ENCODE measurements at regions not wholly inside any gene's neighbourhood (a gene's known extent, or its start where the extent isn't known, plus 50 kb on each side); places are given as distances from the start of the nearest gene placed in this dataset.

- no peak for TF ChIP-seq CTCF (conservative IDR thresholded peaks at IDR 0.05; ENCODE audit: low read depth, low read length)
- H3K4me3 ChIP-seq (ENCODE audit: low read depth, low read length), result no peak overlapping the region
- peak; percentile 9 for DNase-seq (ENCODE audit: low read depth)
Measured at GRCh38 chr5:117519957-117520500, 945.4 kb upstream of the SEMA6A start.

- no peak overlapping the region for H3K4me3 ChIP-seq (ENCODE audit: low read depth, low read length)
- DNase-seq (ENCODE audit: low read depth), result no peak
- no peak for TF ChIP-seq CTCF (conservative IDR thresholded peaks at IDR 0.05; ENCODE audit: low read depth, low read length)
Measured at GRCh38 chr5:117504305-117504704, 929.7 kb upstream of the SEMA6A start.

- no peak for TF ChIP-seq CTCF (conservative IDR thresholded peaks at IDR 0.05; ENCODE audit: low read depth, low read length)
- DNase-seq (ENCODE audit: low read depth), result no peak
- H3K4me3 ChIP-seq (ENCODE audit: low read depth, low read length), result no peak overlapping the region
Measured at GRCh38 chr5:117497601-117498000, 923.0 kb upstream of the SEMA6A start.

GRCh38 chr5:117496801-117497200 lies 922.2 kb upstream of the SEMA6A start:
- TF ChIP-seq CTCF (conservative IDR thresholded peaks at IDR 0.05; ENCODE audit: low read depth, low read length), result no peak
- no peak for DNase-seq (ENCODE audit: low read depth)
- no peak overlapping the region for H3K4me3 ChIP-seq (ENCODE audit: low read depth, low read length)

GRCh38 chr5:117494188-117494587 lies 919.6 kb upstream of the SEMA6A start:
- H3K4me3 ChIP-seq (ENCODE audit: low read depth, low read length), result no peak overlapping the region
- DNase-seq (ENCODE audit: low read depth), result no peak
- no peak for TF ChIP-seq CTCF (conservative IDR thresholded peaks at IDR 0.05; ENCODE audit: low read depth, low read length)

- no peak for TF ChIP-seq CTCF (conservative IDR thresholded peaks at IDR 0.05; ENCODE audit: low read depth, low read length)
- DNase-seq (ENCODE audit: low read depth), result no peak
- no peak overlapping the region for H3K4me3 ChIP-seq (ENCODE audit: low read depth, low read length)
Measured at GRCh38 chr5:117488976-117489500, 914.4 kb upstream of the SEMA6A start.

- no peak for DNase-seq (ENCODE audit: low read depth)
- no peak overlapping the region for H3K4me3 ChIP-seq (ENCODE audit: low read depth, low read length)
- no peak for TF ChIP-seq CTCF (conservative IDR thresholded peaks at IDR 0.05; ENCODE audit: low read depth, low read length)
Measured at GRCh38 chr5:117487556-117487955, 912.9 kb upstream of the SEMA6A start.
